ENCODE measurements at regions not wholly inside any gene's neighbourhood (a gene's known extent, or its start where the extent isn't known, plus 50 kb on each side); places are given as distances from the start of the nearest gene placed in this dataset.

DNA sequence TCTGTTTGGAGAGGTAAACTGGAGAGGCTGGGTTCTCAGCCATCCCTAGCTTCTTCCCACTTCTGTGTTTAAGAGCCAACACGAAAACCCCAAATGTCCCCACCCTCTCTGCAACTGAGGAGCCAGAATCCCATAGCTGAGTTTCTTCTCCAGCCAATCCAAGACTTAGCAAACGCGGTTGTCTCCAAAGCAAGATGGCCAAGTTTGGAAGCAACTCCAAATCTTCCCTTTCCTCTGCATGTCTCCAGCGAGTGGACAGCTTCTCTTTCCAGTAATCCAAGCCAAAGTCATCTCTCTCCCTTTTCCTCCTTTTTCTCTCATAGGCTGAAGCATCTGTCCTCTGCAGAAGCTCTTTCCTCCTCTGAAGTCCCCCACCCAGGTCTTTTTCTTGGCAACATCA lies 539.2 kb downstream of the MIAT start:
- Mint-ChIP-seq H3K27ac (no peak overlapping the region), H3K4me1 (ENCODE audit: low read depth) (peaks cover 5% of the 10 kb centered on the region), H3K9me3 (peaks cover 0 to 5% of the 10 kb centered on the region in 2 donors), H3K36me3 (ENCODE audit: insufficient read depth in 2 of 2) (no peaks in the 10 kb centered on the region), H3K4me3 (no peak overlapping the region), H3K27me3 (ENCODE audit: low read depth) (peaks cover 19% of the 10 kb centered on the region)
- ATAC-seq (replicated peaks in 1 of 2) (no peak), DNase-seq (no peak)

DNA sequence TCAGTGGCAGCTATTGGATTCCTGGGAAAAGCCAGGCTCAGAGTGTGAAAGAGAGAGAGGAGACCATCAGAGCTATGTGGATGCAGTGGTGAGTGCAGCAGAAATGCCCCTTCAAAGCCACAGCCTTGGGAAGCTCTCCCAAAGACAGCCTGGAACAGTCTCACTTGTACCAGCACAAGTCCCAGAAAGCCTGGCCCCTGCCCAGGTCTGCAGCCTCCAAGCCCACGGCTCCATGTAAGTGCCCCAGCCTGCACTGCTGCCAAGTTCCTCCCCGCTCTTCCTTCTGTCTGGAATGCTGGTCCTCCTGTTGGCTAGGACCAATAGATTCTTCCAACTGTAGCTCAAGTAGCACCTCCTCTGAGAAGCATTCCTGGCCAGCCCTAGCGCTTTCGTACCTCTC lies 539.7 kb downstream of the MIAT start:
- Mint-ChIP-seq H3K9me3 (peaks cover 0 to 5% of the 10 kb centered on the region in 2 donors), H3K36me3 (ENCODE audit: insufficient read depth in 2 of 2) (no peaks in the 10 kb centered on the region), H3K4me3 (no peak overlapping the region), H3K4me1 (ENCODE audit: low read depth) (peaks cover 5% of the 10 kb centered on the region), H3K27me3 (ENCODE audit: low read depth) (peaks cover 19% of the 10 kb centered on the region), H3K27ac (no peak overlapping the region)
- no peak for ATAC-seq (replicated peaks in 1 of 2)
- no peak for DNase-seq

DNA sequence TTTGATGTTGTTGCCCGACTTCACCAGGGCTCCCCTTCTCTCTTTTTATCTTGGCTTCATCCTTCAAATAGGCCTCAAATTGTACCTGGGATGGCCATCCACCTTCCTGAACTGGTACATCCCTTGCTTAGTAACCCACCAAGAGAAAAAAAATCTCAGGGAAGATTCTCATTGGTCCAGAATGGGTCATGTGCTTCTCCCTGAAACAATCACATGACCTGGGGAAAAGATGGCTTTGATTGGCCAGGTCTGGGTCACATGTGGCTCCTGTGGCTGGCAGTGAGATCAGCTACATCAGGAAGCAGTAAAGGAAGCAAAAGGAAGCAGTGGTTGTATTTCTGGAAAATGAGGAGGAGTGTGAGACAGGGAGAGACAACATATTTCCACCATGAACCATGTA lies 540.2 kb downstream of the MIAT start:
- H3K27me3 Mint-ChIP-seq (ENCODE audit: low read depth): peaks cover 19% of the 10 kb centered on the region
- H3K36me3 Mint-ChIP-seq (ENCODE audit: insufficient read depth in 2 of 2): no peaks in the 10 kb centered on the region
- no peak overlapping the region for H3K4me3 Mint-ChIP-seq
- DNase-seq: no peak
- ATAC-seq (replicated peaks in 1 of 2): no peak
- H3K9me3 Mint-ChIP-seq: peaks cover 0 to 5% of the 10 kb centered on the region in 2 donors
- H3K27ac Mint-ChIP-seq: no peak overlapping the region
- H3K4me1 Mint-ChIP-seq (ENCODE audit: low read depth): peaks cover 5% of the 10 kb centered on the region

DNA sequence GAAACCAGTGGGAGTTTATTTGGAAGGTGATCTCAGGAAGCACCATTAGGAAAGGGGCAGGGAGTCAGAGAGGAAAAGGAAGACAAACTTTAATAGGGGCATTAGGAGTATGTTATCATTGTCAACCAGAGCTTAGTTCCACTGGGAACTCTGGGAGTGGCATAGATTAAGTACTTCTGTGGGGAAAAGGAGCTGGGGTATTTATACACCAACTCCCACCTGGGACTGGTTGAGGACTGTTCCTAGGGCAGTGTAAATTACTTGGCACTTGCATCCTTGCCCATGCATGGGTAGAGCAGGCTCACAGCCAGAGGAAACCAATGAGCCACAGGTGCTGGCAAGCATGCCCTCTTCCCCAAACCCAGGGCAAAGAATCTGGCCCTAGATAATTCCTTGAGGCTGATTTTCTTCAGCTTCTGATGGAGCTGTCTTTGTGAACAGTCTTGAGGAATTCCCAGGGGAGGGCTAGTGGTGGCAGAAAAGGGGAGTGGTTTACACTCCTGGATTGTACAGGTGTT lies 541.2 kb downstream of the MIAT start:
- H3K9me3 Mint-ChIP-seq: peaks cover 0 to 5% of the 10 kb centered on the region in 2 donors
- H3K27me3 Mint-ChIP-seq (ENCODE audit: low read depth): peaks cover 19% of the 10 kb centered on the region
- H3K4me1 Mint-ChIP-seq (ENCODE audit: low read depth): peaks cover 5% of the 10 kb centered on the region
- no peak overlapping the region for H3K27ac Mint-ChIP-seq
- H3K36me3 Mint-ChIP-seq (ENCODE audit: insufficient read depth in 2 of 2): no peaks in the 10 kb centered on the region
- DNase-seq (no peak), ATAC-seq (replicated peaks in 1 of 2) (no peak)
- H3K4me3 Mint-ChIP-seq: no peak overlapping the region

DNA sequence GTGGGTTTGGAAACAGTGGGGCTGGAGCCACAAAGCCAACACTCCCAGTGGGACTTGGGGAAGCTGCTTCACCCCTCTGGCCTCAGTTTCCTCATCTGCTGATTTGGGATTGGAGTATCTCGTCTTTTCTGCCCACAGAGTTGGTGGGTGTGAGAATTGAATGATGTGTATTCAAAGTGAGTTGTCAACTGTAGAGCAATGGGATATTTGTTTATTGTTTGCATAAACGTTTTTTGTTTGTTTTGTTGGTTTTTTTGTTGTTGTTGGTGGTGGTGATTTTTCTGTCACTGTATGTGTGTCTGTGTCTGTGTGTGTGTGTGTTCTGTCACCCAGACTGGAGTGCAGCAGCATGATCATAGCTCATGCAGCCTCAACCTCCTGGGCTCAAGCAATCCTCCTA lies 542.0 kb downstream of the MIAT start:
- H3K4me3 Mint-ChIP-seq: no peak overlapping the region
- peaks cover 13% of the 10 kb centered on the region for H3K27me3 Mint-ChIP-seq (ENCODE audit: low read depth)
- no peaks in the 10 kb centered on the region for H3K36me3 Mint-ChIP-seq (ENCODE audit: insufficient read depth in 2 of 2)
- H3K4me1 Mint-ChIP-seq (ENCODE audit: low read depth): no peaks in the 10 kb centered on the region
- peaks cover 0 to 5% of the 10 kb centered on the region in 2 donors for H3K9me3 Mint-ChIP-seq
- no peak for DNase-seq
- no peak overlapping the region for H3K27ac Mint-ChIP-seq
- ATAC-seq (replicated peaks in 1 of 2): no peak

DNA sequence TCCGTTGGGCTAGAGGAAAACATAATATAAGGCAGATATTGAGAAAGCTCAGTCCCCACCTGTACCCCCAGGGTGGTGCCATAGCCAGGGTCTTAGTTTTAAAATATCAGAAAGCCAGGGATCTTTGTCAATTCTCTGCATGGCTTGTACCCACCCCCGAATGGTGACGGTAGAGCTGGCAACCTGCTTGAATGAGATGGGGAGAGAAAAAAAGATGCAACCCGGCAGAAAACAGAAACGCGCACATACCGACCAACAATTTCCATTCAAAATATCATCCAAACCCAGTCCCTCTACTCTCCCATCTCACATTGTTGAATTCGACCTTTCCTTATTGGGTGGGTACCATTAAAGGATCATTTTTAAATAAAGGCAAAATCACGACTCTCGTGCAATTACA lies 543.9 kb downstream of the MIAT start:
- Mint-ChIP-seq H3K4me1 (ENCODE audit: low read depth) (no peaks in the 10 kb centered on the region), H3K4me3 (no peak overlapping the region), H3K27ac (no peak overlapping the region), H3K36me3 (ENCODE audit: insufficient read depth in 2 of 2) (no peaks in the 10 kb centered on the region), H3K27me3 (ENCODE audit: low read depth) (peaks cover 13% of the 10 kb centered on the region), H3K9me3 (peaks cover 0 to 5% of the 10 kb centered on the region in 2 donors)
- ATAC-seq (replicated peaks in 1 of 2) (no peak), DNase-seq (no peak)

DNA sequence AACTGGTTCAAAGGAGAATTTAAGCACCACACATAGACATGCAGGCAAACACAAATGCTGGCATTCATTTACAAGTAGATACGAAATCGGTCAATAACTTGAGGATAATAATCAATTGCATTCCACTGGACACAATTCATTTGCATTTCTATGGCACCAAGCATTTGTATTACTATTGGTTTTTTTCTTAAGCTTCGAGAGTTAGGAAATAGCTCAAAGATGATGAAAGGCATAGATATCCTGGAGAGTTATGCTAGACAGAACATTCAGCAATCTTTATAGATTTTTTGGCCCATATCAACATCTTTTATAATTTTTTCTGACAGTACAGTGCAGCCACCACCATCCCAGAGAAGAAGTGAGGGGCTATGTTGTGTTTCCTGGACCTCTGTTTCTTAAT lies 544.4 kb downstream of the MIAT start:
- H3K4me1 Mint-ChIP-seq (ENCODE audit: low read depth): no peaks in the 10 kb centered on the region
- H3K27me3 Mint-ChIP-seq (ENCODE audit: low read depth): peaks cover 13% of the 10 kb centered on the region
- ATAC-seq (replicated peaks in 1 of 2) (no peak), DNase-seq (no peak)
- no peak overlapping the region for H3K4me3 Mint-ChIP-seq
- H3K36me3 Mint-ChIP-seq (ENCODE audit: insufficient read depth in 2 of 2): no peaks in the 10 kb centered on the region
- peaks cover 0 to 5% of the 10 kb centered on the region in 2 donors for H3K9me3 Mint-ChIP-seq
- H3K27ac Mint-ChIP-seq: no peak overlapping the region

DNA sequence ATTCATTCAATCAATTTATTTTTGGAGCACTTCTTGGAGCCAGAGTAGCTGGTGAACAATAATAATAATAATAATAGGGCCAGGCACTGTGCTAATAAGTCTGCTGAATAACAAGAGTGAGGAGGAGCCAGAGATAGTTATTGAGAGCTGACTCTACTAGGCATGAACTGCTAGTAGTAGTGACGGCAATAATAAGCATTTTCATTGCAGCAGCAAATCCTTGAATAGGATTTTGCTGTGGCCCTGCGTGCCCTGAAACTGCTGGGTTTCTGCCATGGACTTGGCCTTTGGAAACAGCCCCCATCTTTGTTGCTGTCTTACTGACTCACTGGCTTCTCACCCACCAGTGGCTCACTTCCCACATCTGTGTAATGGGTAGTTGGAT lies 545.9 kb downstream of the MIAT start:
- no peaks in the 10 kb centered on the region for H3K9me3 Mint-ChIP-seq
- DNase-seq (no peak), ATAC-seq (replicated peaks in 1 of 2) (no peak)
- H3K27ac Mint-ChIP-seq: no peak overlapping the region
- no peaks in the 10 kb centered on the region for H3K4me1 Mint-ChIP-seq (ENCODE audit: low read depth)
- H3K36me3 Mint-ChIP-seq (ENCODE audit: insufficient read depth in 2 of 2): no peaks in the 10 kb centered on the region
- peaks cover 5% of the 10 kb centered on the region for H3K27me3 Mint-ChIP-seq (ENCODE audit: low read depth)
- H3K4me3 Mint-ChIP-seq: no peak overlapping the region

DNA sequence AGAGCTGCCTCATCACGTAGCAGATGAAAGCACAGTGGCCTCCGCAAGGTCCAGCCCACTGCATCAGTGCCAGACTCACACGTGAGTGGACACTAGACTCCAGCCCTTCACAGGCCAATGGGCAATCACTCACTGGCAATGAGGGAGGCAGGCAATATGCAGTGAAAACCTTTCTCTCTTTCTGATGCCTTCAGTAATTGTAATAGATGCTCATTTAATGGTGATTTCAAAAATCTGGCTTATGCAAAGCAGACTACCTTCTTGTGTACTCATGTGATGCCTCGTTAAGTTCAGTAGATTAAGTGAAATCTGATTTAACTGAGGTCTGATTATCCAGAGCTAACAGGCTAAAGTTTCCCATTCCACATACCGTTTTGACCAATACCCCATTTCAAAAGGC lies 546.9 kb downstream of the MIAT start:
- Mint-ChIP-seq H3K27ac (no peak overlapping the region), H3K4me1 (ENCODE audit: low read depth) (no peaks in the 10 kb centered on the region), H3K4me3 (no peak overlapping the region), H3K36me3 (ENCODE audit: insufficient read depth in 2 of 2) (no peaks in the 10 kb centered on the region), H3K27me3 (ENCODE audit: low read depth) (peaks cover 5% of the 10 kb centered on the region), H3K9me3 (no peaks in the 10 kb centered on the region)
- DNase-seq: no peak
- no peak for ATAC-seq (replicated peaks in 1 of 2)

DNA sequence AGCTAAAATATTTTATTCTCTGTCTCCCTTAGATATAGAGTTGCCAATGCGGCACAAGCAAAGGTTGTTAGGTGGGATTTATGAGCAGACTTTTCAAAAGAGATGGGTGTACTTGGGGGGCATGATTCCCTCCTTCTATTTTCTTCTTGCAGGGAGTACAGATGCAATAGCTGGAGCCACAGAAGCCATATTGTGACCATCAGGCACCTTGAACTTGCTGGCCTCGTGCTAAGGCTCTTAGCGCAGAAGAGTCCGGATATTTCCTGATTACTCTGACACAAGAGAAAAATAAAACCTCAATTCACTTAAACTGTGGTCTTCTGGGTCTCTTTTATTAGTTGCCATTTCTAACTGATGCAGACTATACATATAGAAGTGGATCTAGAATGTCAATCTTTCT lies 547.4 kb downstream of the MIAT start:
- no peak for ATAC-seq (replicated peaks in 1 of 2)
- Mint-ChIP-seq H3K27ac (no peak overlapping the region), H3K27me3 (ENCODE audit: low read depth) (peaks cover 2% of the 10 kb centered on the region), H3K4me3 (no peak overlapping the region), H3K4me1 (ENCODE audit: low read depth) (no peaks in the 10 kb centered on the region), H3K9me3 (no peaks in the 10 kb centered on the region), H3K36me3 (ENCODE audit: insufficient read depth in 2 of 2) (no peaks in the 10 kb centered on the region)
- DNase-seq: no peak

DNA sequence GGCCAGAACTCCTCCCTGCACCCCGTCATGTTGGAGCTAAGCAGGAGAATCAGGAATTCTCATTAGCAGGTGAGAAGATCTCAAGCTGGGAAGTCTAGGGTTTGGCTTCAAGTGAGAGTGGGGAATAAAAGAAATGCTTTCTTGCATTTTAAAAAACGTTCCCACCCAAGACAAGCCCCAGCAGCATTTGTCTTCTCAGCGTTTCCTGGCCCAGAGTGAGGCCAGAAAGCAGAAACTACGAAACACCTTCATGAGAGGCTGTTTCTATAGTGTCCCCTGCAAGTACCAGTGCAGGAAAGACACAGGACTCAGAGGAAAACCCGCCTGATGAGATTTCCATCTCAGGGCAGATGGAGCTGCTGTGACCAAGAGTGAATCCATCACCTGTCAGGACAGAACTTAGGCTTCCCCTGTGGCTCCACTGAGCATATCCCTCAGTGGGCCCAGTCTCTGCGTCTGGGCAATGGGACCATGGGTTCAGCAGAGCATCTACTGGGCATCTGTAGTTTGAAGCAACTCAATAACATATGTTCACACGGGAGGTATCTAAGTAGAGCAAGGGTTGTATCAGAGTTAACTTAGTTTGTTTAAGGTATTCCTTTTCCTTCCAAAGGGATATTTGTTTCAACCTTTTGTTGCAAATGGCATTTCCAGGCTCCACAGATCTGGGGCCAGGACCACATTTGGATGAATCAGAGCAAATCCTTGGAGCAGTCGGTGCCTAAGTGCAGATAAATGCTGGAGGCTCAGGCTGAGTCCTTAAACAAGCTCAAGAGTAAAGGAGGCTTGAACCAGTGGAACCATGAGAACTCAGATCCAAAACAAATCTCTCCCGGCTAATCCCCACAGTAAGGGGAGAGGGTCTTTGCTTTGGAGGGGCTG lies 548.3 kb downstream of the MIAT start:
- no peak for DNase-seq
- H3K4me3 Mint-ChIP-seq: no peak overlapping the region
- ATAC-seq (replicated peaks in 1 of 2): no peak
- H3K27me3 Mint-ChIP-seq (ENCODE audit: low read depth): no peaks in the 10 kb centered on the region
- H3K9me3 Mint-ChIP-seq: no peaks in the 10 kb centered on the region
- no peaks in the 10 kb centered on the region for H3K4me1 Mint-ChIP-seq (ENCODE audit: low read depth)
- H3K36me3 Mint-ChIP-seq (ENCODE audit: insufficient read depth in 2 of 2): no peaks in the 10 kb centered on the region
- no peak overlapping the region for H3K27ac Mint-ChIP-seq

DNA sequence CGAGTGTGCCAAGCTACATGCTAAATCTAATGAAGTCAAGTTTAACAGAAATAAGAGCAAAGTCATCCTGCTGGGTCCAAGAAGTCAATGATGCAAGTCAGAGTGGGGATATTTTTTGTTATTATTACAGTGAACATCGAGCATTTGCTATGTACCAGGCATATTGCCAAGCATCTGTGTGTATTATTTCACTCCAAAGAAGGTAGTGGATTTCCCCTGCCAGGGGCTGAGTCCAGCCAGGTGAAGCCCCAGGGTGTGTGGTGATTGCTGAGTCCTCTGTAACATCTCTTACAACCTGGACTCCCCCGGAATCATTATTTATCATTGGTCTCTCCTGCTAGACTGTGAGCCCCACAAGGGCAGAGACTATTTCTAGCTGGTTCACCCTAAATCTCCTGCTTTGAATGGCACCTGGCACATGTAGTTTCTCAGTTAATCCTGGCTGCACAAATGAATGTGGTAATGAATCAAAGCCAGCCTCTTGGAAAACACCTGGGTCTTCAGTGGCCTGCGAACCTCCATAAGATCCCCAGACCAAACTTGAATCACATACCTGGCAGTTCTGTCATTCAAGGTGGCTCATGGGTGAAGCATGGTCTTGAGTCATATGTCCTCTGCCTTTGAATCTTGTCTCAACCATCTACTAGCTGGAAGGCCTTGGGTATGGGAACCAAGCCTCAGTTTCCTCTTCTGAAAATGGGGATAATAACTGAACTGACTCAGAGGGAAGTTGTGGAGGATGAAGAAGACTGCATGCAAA lies 549.2 kb downstream of the MIAT start:
- no peaks in the 10 kb centered on the region for H3K27me3 Mint-ChIP-seq (ENCODE audit: low read depth)
- DNase-seq (no peak), ATAC-seq (replicated peaks in 1 of 2) (no peak)
- H3K4me1 Mint-ChIP-seq (ENCODE audit: low read depth): no peaks in the 10 kb centered on the region
- H3K4me3 Mint-ChIP-seq: no peak overlapping the region
- no peaks in the 10 kb centered on the region for H3K9me3 Mint-ChIP-seq
- H3K27ac Mint-ChIP-seq: no peak overlapping the region
- no peaks in the 10 kb centered on the region for H3K36me3 Mint-ChIP-seq (ENCODE audit: insufficient read depth in 2 of 2)

DNA sequence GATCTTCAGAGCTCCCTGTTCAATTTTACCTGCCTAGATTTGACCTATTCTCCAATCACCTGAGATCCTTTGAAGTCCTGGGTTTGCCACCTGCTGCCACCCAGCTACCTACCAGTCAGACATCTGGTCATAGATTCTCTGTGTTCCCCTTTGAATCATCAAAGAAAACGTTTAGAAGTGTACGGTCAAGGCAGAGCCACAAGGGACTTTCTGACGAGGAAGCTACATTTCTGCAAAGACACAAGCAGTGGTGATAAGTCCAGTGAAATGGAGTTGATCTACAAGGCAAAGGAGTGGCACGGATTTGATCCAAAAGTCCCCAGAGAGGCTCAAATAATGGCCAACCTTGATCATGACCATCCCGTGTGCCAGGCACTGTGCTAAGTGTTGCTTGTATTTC lies 549.9 kb downstream of the MIAT start:
- Mint-ChIP-seq H3K27me3 (ENCODE audit: low read depth) (no peaks in the 10 kb centered on the region), H3K9me3 (no peaks in the 10 kb centered on the region), H3K4me1 (ENCODE audit: low read depth) (no peaks in the 10 kb centered on the region), H3K4me3 (no peak overlapping the region), H3K27ac (no peak overlapping the region), H3K36me3 (ENCODE audit: insufficient read depth in 2 of 2) (no peaks in the 10 kb centered on the region)
- DNase-seq (no peak), ATAC-seq (replicated peaks in 1 of 2) (no peak)
